CD1c-positive myeloid dendritic cell (primary cell): ENCODE measurements at regions not wholly inside any gene's neighbourhood (a gene's known extent, or its start where the extent isn't known, plus 50 kb on each side); places are given as distances from the start of the nearest gene placed in this dataset.

Source experiments
- DNase-seq: peaks from one replicate; pipeline ENCODE4 v3.0.0-alpha.2; 2016; ENCODE audit errors: extremely low spot score

DNA sequence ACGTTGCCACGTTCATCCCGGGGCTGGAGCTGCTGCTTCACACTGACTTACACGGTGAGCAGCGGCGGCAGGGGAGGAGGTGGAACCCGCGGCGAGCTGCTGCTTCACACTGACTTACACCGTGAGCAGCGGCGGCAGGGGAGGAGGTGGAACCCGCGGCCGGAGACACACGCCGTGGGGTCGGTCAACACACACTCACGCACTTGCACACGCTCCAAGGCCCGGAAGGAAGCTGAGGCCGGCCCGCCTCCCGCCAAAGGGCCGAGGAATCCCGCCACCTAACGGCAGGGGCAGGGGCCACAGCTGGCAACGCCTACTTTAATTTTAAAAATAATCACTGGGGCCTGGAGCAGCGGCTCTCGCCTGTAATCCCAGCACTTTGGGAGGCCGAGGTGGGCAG lies 94.4 kb upstream of the FOXC1 start:
- no peak for DNase-seq

DNA sequence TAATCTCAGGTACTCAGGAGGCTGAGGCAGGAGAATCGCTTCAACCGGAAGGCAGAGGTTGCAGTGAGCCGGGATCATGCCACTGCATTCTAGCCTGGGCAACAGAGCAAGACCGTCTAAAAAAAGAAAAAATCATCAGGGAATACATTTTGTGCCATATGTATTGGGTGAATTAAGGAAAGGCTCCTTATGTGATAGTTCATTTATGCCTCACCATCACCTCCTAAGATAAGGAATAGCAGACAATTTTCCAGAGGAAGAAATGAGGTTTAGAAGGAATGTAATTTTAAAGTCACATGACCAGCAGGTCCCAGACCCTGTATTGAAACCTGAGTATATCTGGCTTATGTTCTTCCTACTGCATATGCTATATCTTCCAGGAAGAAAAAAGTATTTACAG lies 93.9 kb upstream of the FOXC1 start:
- no peak for DNase-seq

DNA sequence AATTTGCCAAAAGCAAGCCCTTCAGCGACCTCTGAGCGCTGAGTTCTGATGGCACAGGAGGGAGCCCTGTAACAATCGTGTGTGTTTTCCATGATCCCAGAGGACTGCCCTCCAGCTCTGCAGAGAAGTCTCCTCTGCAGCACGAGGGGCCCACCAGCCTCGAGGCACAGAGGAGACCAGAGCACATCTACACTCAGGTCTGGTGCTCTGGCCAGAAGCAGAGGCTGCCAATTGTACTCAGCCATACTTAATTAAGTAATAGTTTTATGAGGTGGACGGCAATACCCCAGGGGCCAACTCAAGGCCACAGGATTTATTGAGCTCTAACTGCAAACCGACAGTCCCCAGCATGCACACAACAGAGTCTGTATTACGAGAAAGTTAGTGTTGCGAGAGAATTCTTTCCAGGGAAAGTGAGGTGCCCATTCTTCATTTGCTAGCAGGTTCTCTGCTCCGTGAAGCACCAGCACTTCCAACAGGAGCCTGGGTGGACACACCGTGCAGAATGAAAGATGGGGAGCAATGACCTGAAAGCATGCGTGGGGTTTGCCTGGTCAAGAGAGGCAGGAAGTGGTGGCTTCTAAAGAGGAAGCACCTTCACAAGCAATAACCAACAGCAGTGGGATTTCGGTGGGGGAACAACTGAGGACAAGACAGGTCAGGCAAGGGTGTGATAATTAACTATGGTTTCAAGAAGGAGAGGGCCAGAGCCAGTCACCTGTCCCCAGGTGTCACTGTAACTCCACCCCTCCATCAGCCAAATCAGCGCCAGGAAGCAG lies 92.8 kb upstream of the FOXC1 start:
- DNase-seq: no peak

DNA sequence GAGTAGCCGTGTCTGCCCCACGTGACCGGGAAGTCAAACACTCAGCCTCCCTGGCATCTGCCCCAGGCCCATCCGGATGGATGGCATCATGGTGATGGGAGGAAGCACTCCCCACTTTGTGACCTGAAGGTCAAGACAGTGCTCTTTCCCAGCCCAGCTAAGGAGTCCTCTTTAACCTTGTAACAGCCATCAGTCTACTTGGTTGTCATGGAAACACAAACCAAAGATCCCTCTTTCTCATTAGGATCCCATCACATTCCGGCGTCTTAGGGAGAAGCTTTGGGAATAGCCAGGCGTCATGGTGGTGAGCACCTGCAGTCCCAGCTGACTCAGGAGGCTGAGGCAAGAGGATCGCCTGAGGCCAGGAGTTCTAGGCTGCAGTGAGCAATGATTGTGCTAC lies 90.9 kb upstream of the FOXC1 start:
- DNase-seq: no peak

DNA sequence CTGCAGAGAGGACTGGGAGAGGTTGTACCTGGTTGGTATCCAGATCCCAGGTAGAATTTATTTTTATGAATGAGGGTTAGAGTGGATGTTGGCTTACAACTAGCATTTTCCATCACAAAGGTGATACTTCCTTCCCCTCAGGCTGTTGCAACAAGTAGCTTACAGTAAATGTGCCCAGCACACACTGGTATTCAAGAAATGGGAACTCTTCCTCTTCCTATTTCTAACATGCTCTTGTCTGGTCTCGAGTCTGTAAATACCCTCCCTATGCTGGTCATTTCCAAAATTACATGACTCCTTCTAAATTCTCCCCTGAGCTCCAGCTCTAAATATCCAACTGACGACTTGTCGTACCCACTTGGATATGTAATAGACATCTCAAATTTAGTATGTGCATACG lies 90.1 kb upstream of the FOXC1 start:
- no peak for DNase-seq

DNA sequence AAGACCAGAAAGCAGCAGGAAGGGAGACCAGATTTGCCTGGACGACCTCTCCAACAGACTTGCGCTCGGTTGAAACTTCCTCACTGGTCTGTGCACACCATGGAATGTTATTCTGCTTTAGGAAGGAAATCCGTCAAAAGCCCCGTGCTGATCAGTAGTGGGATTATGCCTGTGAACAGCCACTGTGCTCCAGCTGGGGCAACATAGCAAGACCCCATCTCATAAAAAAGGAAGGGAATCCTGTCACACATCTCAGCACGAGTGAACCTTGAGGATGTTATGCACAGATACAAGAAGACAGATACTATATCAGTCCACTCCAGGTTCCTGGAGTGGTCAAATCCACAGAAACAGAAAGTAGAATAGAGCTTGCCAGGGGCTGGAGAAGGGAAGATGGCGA lies 86.9 kb upstream of the FOXC1 start:
- DNase-seq: no peak

DNA sequence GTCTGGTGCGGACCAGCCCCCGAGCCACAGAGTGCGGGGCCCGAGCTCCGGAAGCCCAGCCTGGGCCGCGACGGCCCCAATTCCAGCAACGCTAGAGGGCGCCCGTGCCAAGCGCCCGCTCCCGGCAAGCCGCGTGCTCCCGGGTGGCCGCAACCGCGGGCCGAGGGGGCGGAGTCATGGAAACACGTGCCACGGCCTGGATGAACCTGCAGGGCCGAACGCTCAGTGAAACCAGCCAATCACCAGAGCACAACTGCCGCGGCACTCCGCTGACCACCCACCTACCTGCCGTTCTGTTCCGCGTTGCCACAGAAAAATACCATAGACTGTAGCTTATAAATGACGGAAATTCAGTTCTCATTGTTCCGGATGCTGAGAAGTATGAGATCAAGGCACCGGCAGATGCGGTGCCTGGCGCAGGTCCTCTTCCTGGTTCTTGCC lies 85.7 kb upstream of the FOXC1 start:
- DNase-seq: peak; percentile 70

DNA sequence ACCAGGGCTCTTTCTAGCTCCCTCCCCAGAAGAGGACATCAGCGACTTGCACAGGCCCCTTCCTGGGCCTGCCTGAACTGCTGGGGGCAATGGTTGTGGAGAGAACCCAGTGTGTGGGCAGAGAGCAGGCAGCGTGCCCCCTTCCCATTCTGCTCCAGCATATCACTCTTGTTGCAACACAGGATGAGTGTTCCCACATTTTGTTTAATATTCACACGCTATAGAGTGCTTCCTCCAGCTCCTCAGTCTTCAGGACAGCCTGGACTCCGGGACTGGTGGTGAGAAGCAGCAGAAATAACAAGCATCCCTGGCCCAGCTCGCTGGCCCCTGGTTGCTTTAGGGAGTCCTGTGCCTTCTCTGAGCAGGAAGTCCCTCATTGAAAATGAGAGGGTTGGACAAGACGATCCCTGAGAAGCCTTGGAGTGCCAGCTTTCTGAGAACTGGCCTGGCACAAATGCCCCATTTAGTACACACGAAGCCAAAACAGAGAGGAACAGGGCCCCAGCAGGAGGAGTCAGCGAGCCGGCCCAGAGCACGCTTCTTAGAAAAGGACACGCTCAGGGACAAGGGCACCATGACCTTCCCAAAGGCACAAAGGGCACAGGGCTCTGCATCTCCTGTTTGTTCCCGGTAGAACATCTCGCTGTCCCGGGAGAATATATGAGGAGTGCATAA lies 84.2 kb upstream of the FOXC1 start:
- DNase-seq: no peak

DNA sequence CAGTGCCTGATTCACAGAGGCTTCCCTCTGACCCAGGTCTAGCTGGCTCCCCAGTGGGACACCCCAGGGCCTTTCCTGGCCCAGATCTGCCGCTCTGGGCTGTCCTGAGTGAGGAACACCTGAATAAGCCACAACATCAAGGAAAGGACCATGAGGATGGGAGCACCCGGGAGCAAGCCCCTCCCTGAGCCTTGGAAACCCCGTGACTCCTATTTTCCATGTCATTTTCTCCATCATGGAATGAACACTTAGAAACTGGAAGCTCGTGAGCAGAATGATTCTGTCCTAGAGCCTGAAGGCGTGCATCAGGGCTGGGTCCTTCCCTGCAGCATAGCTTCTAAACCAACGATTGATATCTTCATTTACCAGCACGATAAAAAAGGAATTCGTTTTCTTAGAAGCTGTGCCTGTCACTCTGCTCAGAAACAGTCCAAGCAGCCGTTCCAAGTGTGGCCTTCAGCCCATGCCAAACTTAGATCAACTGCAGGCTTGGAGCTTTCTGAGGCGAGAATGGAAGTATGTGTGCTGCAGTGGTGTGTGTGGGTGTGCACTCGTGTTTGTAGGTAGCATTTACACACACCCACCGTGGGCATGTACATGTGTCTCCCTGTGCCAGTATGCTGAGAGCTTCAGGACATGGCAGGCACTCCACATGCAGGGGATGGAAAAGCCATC lies 83.2 kb upstream of the FOXC1 start:
- no peak for DNase-seq

DNA sequence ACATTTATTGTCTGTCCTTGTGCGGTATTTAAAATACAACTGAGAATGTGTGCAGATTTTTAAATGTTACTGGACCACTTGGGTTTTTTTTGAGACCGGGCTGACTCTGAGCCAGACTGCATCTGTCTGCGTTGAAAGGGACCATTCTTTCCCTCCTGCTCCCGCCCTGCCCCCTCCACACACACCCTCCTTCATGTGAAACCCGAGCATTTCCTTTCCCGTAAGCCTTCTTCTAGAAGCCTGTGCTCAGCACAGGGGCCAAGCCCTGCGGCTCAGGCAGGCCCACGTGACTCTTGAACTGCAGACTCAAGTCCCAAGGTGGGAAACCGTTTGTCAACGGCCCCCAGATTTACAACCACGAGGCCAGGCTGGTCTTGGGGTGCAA lies 82.7 kb upstream of the FOXC1 start:
- DNase-seq: no peak

DNA sequence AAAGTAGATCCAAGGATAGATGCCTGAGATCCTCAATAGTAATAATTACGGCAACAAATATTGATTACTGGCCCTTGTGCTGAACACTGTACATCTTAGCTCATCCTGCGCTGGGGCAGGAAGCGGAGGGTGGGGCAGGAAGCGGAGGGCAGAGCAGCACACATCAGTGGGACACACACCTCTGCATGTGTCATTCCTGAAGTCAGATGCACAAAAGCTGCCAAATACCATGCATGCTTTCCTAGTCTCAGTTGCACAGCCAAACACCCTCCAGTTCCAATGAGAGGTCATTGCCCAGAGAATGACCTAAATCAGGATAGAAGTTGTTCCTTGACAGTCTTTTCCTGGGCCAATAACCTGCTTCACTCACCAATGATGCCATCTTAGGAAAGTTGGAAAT lies 74.4 kb upstream of the FOXC1 start:
- DNase-seq: no peak

DNA sequence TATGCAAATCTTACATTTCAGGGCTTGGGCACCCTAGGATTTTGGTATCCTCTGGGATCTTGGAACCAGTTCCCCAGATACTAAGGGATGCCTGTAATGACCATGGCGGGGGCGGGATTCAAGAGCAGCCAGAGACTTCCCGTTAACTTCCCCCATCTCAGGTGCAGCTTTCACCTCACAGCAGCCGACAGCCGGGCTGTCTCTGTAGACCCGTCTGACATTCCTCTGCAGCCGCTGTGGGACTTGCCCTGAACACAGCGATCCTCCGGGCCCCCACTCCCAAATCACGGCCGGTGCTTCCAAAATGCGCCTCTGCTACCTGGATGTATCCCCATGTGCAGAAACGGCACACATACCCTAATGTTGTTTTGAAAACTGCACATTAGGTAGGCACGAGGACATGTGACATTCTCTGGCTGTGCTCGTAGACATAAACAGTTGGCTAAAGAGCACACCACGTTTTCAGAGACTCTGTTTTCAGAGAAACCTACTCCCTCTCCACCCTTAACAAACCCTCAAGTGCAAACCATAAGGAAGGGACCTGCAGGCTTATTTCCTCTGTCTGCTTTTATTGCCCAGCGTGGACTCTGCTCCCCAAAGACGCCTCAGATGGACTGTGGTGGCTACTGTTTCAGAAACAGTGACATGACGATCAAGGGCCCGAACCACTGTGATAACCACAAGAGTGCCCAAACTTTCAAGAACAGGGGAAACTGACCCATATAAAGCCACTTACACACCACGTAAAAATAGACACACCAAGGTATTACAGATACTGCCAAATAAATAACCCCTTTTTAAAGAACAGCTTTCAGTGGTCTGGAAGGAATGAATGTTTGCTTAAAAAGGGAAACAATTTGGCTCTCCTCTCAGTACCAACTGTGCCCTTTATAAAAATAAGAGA lies 72.9 kb upstream of the FOXC1 start:
- no peak for DNase-seq

DNA sequence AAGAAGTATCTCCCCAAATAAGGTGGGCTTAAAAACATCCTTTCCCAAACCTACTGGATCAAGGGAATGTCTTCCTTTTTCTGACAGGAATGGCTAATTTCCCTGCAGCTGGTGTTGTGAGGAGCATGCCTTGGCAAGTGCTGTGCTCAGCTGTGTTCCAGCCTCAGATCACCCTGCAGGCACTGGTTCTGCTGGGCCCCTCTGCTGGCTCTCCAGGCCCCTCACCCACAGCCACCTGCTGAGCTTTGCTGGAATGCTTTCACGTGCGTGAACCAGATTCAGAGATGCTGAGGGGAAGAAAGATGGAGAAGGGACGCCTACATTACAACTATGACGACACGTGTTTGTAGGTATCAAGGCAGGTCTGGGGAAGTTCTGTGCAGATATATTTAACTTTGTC lies 71.3 kb upstream of the FOXC1 start:
- no peak for DNase-seq

DNA sequence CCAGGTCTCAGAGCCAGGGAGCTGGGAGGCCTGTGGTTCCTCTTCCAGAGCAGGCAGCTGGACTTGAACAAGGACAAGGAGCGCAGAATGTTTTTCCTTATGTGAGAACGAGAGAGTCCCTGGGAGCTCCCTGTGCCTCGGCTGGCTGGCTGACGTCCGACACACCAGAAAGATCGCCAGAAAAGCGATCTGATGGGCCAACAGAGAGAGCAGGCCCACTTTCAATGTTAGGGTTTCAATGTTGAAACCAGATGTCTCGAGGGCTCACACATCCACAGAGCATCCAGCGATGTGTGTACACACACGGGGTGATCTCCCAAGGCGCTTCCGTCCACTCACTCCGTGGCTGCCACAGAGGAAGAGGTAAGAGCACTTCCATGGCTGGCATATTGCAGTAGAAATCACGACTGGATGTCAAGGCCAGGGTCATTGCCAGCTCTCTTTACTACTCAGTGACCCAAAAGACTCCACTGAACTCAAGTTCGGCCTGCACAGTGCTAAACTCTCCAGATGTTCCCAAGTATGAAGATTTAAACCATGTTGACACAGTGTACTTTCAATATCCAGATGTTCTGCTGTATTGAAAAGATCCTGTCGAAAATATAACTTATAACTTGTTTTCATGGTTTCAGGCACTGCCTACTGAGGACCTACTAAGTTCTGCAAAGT lies 70.8 kb upstream of the FOXC1 start:
- no peak for DNase-seq

DNA sequence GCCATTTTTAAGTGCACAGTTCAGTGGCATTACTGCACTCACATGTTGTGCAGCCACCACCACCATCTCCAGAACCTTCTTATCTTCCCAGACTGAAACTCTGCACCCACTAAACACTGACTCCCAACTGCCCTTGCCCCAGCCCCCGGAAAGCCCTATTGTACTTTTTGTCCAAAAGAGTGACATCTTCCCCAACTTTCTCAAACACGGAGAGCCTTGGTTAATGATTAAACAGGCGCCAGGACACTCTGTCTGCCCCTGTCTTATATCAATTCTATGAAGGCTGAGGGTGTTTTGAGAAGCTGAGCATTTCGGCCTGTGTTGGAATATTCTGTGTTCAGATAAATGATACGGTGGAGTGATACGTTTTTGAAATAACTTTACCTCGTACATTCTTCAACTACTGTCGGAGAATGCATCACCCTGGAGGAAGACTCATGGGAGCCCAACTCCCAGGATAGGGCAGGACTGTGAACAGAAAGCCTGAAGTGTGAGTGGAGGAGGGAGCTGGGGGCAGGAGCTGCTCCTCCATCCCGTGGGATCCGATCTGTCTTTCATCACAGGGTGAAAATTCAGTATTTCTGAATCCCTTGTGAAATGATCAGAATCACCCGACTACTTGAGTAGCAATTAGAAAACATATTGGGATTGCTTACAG lies 68.7 kb upstream of the FOXC1 start:
- DNase-seq: no peak

DNA sequence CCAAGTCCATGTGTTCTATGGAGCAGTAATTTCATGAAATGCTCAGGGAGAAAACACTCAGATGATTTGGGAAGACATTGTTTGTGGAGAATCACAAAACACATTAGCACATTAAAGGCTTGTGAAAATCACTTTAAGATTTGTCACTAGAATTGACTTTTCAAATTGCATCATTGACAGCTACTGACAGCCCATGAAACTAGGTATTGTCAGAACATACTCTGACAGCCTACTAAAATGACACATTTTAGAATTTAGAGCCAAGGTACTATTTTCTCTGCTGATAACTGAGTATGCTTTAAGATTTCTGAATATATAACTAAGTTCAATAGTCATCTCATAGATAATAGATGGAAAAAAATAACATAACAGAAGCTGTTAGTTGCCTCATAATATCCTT lies 67.4 kb upstream of the FOXC1 start:
- no peak for DNase-seq

DNA sequence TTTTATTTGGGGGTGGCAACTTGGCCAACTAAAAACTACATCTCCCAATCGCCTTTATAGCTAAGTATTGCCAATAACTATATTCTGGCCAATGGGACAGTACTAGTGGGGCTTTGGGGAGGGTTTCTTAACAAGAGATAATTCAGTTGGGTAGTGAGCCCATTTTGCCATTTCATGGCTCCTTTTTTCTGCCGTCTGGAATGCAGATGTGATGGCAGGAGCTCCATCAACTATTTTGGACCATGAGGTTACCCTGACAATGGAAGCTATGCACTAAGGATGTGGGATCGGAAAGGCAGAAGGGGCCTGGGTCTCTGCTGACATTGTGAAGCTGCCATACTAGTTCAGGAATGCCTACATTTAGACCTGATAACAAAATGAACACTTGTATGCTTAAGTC lies 67.0 kb upstream of the FOXC1 start:
- no peak for DNase-seq

DNA sequence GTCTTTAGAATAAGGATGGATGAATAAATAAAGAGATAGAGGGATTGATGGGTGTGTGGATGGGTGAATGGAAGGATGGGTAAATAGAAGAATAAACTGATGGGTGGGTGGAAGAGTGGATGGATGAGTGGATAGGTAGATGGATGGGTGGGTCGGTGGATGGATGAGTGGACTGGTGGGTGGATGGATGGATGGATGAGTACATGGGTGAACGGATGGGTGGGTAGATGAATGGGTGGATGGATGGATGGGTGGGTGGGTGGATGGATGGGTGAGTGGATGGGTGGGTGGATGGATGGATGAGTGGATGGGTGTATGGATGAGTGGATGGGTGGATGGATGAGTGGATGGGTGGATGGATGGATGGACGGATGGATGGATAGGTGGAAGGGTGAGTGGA lies 65.7 kb upstream of the FOXC1 start:
- DNase-seq: no peak

DNA sequence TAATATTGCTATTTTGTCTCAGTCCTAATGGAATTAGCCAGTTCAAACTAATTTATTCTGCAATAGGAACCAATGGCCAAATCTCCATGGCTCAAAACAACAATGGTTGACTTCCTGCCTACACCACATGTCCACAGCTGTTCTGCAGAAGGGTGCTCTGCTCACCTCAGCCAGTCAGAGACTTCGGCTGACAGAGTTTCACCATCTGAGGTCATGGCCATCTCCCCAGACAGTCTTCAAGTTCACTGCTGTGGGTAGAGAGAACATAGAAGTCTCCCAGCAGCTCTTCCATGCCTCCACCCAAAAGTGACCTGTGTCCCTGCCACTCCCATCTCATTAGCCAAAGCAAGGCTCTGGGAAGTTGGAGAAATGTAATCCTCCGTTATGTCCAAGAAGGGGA lies 65.1 kb upstream of the FOXC1 start:
- no peak for DNase-seq

DNA sequence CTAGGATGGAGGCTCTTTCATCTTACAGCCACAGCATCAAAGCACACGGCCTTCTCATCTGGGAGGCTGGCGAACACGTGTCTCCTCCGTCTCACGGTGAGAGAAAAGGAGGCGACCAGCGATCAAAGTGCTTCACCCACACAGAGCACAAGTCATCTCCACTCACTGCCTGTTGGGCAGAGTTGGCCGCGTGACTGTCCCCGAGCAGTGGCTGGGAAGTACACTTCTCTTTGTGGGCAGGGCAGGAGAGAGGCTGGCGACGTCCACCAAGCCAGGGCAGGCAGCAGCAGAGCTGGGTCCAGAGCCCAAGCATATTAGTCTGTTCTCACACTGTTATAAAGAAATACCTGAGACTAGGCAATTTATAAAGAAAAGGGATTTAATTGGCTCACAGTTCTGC lies 64.1 kb upstream of the FOXC1 start:
- no peak for DNase-seq

DNA sequence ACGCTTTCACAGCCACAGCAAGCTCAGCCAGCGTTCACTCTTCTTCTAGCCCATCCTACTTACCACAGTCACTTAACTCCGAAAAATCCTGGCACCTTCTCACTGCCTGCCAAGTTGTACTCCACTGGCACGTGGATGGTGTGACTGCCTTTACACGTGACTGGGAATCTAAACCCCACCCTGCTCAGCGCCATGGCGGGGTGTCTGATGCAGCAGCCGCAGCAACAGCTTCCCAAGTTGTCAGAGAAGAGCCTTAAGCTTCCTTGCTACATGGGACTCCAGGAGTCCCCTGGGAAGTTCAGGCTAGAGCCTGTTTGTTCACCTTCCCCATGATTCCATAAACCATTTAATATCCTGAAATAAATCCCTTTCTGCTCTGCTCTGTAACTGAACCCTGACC lies 61.9 kb upstream of the FOXC1 start:
- no peak for DNase-seq
